ENCODE measurements at regions not wholly inside any gene's neighbourhood (a gene's known extent, or its start where the extent isn't known, plus 50 kb on each side); places are given as distances from the start of the nearest gene placed in this dataset.

DNA sequence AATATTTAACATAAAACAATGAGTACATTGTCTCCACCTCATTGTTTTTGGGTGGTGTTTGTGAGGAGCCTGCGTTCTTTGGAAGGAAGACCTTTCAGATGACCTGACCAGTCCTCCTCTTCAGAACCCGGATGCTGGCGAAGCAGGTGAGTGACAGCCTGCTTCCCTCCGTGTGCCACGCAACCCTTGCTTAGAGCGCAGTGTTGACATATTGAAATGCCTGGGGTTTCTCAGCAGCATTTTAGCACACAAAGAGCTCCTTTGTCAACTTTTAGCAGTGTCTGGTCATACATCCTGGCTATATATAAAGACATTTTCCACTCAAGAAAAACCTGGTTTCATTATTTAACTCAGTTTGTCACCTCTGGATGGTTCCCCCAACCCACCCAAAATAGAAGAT lies 335.7 kb upstream of the POU3F3 start:
- DNase-seq (ENCODE audit: extremely low read depth, low read depth), result no peak
- TF ChIP-seq, protein P1, sequence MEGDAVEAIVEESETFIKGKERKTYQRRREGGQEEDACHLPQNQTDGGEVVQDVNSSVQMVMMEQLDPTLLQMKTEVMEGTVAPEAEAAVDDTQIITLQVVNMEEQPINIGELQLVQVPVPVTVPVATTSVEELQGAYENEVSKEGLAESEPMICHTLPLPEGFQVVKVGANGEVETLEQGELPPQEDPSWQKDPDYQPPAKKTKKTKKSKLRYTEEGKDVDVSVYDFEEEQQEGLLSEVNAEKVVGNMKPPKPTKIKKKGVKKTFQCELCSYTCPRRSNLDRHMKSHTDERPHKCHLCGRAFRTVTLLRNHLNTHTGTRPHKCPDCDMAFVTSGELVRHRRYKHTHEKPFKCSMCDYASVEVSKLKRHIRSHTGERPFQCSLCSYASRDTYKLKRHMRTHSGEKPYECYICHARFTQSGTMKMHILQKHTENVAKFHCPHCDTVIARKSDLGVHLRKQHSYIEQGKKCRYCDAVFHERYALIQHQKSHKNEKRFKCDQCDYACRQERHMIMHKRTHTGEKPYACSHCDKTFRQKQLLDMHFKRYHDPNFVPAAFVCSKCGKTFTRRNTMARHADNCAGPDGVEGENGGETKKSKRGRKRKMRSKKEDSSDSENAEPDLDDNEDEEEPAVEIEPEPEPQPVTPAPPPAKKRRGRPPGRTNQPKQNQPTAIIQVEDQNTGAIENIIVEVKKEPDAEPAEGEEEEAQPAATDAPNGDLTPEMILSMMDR (IDR thresholded peaks at IDR 0.05; ENCODE audit: low read depth, low read length), result no peak

DNA sequence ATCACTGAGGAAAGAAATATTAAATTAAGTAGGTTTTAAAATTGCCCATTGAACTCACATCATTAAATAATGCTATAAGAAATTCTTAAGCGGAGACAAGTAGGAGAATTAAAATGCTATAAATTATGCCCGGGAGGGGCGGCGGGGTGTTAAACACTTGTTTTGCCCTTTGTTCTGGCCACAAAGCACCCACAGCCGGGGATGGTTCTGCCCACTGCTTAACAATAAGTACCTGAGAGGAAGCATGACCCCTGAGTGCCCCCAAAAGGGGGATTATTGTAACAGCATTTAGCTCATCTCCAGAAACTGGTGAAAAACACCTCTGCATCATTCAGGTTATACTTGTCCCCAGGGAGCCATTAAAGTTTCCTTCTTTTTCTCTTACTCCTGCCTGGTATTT lies 332.7 kb upstream of the POU3F3 start:
- TF ChIP-seq, protein P1 (IDR thresholded peaks at IDR 0.05; ENCODE audit: low read depth, low read length), result no peak

DNA sequence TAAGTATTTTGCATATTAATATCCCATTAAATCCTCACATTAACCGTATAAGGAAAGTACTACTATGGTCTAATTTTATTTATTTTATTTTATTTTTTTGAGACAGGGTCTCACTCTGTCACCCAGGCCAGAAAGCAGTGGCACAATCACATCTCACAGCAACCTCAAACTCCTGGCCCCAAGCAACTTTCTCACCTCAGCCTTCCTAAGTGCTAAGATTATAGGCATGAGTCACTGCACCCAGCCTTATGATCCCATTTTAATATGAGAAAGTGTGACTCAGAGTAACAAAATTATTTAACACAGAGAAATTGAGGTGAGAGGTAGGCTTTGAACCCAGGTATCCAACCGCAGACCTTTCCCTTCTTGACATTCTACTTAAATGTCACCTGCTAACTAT lies 330.0 kb upstream of the POU3F3 start:
- no peak for DNase-seq (ENCODE audit: extremely low read depth, low read depth)
- TF ChIP-seq, protein P1 (IDR thresholded peaks at IDR 0.05; ENCODE audit: low read depth, low read length), result no peak

More for the DNA sequence above, 332.7 kb upstream of the POU3F3 start:
- no peak for DNase-seq (ENCODE audit: extremely low read depth, low read depth)

DNA sequence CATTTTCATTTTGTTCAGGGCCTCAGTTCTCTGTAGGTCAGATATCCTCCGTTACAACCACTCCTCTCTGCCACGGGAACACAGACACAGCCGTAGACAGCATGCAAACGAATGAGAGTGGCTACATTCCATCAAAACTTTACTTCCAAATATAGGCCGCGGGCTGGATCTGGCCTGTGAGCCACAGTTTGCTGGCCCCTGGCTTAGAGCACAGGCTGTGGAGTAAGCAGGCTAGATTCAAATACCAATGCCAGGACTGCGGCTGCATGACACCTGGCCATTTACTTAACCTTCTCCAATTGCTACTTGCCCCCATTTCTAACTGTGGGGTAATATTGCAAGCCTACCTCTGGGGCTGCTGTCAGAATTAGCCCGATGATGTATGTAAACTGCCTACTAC lies 325.8 kb upstream of the POU3F3 start:
- no peak for DNase-seq (ENCODE audit: extremely low read depth, low read depth)
- TF ChIP-seq, protein P1 (IDR thresholded peaks at IDR 0.05; ENCODE audit: low read depth, low read length), result no peak

DNA sequence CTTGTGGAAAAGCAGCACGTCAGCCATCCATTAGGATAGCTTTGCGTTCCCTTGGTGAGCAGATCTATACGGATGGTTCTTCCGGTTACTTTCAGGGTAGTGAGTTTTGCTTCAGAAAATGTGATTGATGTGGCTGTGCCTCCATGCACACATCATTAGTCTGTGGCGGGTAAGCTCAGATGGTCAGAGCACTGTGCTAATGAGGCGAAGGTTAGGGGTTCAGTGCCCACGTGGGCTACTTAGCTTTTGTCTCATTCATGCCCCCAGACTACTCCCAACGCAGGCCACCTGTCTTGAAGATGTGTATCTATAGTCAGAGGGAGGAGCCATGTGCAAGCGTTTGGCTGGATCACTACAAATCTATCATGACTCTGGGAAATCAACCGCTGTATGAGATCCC lies 322.8 kb upstream of the POU3F3 start:
- TF ChIP-seq, protein P1 (IDR thresholded peaks at IDR 0.05; ENCODE audit: low read depth, low read length), result no peak

DNA sequence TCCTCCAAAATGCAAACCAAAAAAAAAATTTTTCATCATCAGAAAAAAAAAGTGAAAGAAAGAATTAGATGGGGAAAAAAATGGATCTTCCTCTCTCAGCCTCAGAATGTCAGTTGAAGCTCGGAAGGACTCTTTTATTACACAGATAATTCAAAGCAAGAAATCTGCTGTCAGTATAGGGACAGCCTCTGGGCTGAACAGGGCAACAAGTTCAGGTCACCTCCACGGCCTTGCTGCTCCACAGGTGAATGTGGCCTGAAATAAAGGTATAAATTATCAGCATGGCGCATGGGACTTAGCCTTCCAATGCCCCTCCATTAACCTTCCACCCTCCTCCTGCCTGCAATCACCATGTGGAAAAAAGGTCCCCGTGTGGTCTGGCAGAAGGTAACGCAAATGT lies 316.8 kb upstream of the POU3F3 start:
- TF ChIP-seq, protein P1 (IDR thresholded peaks at IDR 0.05; ENCODE audit: low read depth, low read length), result no peak
- no peak for DNase-seq (ENCODE audit: extremely low read depth, low read depth)

More for the DNA sequence above, 322.8 kb upstream of the POU3F3 start:
- DNase-seq (ENCODE audit: extremely low read depth, low read depth), result no peak

DNA sequence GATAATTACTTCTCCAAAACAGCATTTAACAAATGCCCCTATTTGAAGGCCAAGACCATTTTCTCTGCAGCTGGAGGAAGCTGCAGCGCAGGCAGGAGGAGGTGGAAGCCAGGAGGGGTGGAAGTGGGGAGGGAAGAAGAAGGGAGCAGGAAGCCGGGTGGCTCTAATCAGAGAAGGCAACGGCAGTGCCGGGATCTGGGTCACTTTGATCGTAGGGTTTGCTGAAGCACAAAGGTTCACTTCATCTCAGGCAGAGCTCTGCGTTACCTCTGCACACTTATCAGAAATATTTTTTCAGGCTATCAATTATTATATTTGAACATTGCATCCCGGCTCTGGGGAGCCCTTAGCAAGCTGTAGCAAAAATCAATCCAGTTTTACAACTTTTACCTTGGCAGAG lies 315.8 kb upstream of the POU3F3 start:
- TF ChIP-seq, protein P1 (IDR thresholded peaks at IDR 0.05; ENCODE audit: low read depth, low read length), result no peak
- DNase-seq (ENCODE audit: extremely low read depth, low read depth), result no peak
